ENCODE measurements at regions not wholly inside any gene's neighbourhood (a gene's known extent, or its start where the extent isn't known, plus 50 kb on each side); places are given as distances from the start of the nearest gene placed in this dataset.

- TF ChIP-seq CTCF (IDR thresholded peaks at IDR 0.05) (no peak), ZFX (IDR thresholded peaks at IDR 0.05; ENCODE audit: borderline replicate concordance) (no peak)
Observed at GRCh38 chr12:74922642-74923041, 287.0 kb downstream of the KCNC2 start.
